Left hindlimb (tissue), 1 donor: ENCODE measurements at regions not wholly inside any gene's neighbourhood (a gene's known extent, or its start where the extent isn't known, plus 50 kb on each side); places are given as distances from the start of the nearest gene placed in this dataset.
"Not testable (repeated sequence)": the region's sequence is repeated elsewhere in the genome, so short reads cannot be mapped to it uniquely, and the experiment has no call there.

Source experiments
- DNase-seq: peaks from one replicate; pipeline ENCODE4 v3.0.0-alpha.2; 2018

DNA sequence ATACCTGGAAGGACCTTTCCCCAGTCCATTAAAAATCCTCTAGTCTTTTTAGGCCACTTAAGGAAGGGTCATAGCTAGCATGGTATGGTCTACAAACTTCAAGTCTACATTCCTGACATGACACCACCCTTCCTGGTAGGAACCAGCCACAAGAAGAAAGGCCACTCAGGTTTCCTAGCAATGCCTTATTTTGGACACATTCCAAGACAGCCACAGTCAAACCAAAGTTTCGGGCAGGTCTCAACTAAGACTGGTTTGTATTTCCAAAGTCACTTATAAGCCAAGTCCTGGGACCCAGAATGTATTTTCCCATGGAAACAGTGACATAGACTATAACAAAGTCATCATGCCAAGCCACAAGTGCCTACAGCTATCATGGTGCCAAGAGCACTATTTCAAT is 50.6 kb upstream of the SLC44A3 start:
- DNase-seq: no peak

GRCh38 chr1:94768036-94768435 is 52.1 kb upstream of the SLC44A3 start:
- DNase-seq: no peak

DNA sequence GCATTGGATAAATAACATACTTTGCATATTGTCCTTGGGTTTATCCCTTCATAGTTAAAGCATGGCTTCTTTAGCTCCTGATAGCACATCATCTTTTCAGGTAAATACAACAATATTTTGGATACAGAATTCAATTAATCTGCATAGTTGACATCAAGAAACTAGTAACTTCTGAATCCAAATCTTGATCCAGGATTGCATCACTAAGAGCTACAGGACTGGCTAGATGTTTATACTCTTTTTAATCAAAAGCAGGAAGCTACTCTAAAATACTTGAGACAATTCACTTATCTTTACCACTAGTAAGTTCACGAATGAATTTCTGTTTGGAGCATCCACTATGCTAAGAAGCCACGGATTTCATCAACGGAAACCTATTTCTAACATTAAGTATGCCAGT is 54.2 kb upstream of the SLC44A3 start:
- DNase-seq: no peak

DNA sequence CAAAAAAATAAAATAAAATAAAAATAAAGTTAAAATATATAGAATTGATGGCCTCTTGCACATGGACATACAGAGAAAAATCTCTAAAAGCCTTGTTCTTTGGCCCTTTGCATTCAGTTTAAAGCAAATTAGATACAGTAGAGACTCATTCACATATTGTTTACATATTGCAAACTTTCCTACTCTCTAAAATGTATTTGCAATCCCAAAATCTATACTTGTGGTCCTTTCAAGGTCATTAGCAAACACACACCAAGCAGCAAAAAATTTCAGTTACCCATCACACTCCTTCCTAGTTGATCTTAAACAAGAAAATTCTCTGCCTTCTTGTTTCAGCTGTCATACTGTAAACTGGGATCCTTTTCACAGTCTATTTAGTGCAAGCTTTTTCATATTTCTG is 61.0 kb upstream of the SLC44A3 start:
- DNase-seq: no peak

GRCh38 chr1:94757931-94758330 is 62.2 kb upstream of the SLC44A3 start:
- DNase-seq: peak; percentile 49

DNA sequence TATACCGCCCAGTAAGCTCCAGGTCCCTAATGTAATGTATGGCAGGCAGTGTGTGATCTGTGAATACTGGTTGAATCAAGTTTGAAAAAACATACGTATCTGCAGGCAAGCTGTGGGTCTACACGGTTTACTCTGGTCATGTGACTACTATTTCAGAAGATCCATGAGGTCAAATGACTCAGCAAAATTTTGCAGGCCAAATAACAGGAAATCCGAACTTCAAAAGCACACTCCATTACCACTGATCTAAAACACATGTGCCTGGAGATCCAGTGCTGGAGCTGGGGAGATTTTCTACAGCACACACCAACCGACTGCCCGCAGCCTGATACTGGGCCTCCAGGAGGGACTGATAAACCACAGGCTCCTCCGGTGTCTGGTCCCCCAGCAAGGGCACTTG is 64.5 kb upstream of the SLC44A3 start:
- peak; percentile 49 for DNase-seq

GRCh38 chr1:94755016-94755415 is 65.1 kb upstream of the SLC44A3 start:
- not testable (repeated sequence) for DNase-seq

GRCh38 chr1:94754570-94754969 is 65.6 kb upstream of the SLC44A3 start:
- DNase-seq: no peak

GRCh38 chr1:94754095-94754494 is 66.1 kb upstream of the SLC44A3 start:
- DNase-seq: no peak

DNA sequence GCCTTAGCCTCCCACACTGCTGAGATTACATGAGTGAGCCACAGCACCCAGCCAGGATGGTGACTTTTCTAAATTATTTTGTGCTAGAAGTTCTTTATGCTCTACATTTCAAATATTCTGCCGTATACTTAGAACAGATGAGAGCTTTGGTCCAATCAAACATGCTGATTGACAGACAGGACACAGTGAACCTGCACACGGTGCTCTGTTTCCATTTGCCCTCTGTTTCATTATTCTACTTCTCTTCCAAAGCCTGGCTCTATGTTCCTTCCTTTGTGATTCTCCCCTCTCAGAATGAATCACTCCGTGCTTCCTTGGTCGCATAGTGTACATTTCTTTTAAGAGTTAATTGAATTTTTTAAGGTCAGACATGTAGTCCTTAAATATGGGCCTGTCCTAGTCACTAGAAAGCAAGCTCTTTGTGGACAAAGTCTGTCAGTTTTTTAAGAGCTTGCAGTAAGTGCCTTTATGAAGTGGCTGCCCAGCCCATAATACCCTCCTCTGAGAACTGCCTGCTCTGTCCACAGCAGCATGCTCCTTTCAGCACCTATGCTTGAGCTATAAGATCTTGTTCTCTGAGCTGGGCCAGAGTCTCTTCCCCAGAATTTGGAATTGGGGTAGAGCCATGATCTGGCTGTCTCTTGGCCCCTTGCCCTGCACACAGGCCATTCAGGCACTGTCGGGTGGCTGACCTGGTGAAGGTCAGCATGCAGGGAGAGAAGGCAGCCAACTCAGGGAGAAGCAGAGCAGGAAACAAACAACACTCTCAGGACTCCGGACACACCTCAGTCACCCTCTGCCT is 66.8 kb upstream of the SLC44A3 start:
- no peak for DNase-seq

DNA sequence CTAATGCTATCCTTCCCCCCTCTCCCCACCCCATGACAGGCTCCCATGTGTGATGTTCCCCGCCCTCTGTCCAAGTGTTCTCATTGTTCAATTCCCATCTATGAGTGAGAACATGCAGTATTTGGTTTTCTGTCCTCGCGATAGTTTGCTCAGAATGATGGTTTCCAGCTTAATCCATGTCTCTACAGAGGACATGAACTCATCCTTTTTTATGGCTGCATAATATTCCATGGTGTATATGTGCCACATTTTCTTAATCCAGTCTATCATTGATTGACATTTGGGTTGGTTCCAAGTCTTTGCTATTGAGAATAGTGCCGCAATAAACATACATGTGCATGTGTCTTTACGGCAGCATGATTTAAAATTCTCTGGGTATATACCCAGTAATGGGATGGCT is 68.7 kb upstream of the SLC44A3 start:
- not testable (repeated sequence) for DNase-seq

- no peak for DNase-seq
Observed at GRCh38 chr1:94746635-94747525, 73.3 kb upstream of the SLC44A3 start.

DNA sequence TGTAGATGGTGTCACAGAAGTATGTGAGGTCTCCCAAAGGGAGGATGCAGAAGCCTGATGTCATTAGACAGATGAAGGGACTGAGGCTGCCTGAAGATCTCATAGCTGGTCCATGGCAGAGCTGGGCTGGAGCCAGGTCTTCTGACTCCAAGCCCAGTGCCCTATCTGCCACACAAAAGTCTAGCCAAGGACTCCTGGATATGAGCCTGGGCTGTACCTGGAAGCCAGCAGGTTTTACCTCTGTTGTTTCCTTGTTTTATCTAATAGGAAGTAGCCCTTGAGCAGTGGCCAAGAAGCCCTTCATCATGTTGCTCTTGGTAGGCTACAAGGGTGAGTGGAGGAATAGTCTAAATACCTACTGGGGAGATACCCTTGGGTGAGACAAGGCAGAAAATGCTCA is 74.4 kb upstream of the SLC44A3 start:
- DNase-seq: no peak

DNA sequence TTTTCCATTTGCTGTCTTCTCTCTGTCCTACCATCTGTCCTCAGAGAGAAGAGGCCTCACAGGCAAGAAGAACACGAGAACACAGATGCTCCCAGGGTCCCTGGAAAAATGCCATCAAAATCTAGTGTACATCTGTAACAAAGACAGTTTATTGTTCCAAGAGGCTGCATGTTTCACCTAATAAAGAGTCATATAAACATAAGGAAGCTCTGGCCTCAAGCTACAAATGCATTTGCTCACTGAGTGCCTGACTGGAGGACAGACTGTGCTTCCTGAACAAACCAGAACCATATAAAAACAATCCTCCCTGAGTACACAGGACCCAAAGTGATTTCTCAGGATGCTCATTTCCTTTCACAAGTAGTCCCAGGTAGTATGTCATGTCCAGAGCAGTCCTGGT is 76.3 kb upstream of the SLC44A3 start:
- DNase-seq: no peak

GRCh38 chr1:94741996-94742395 is 78.2 kb upstream of the SLC44A3 start:
- DNase-seq: no peak

- no peak for DNase-seq
Observed at GRCh38 chr1:94741510-94741909, 78.6 kb upstream of the SLC44A3 start.

GRCh38 chr1:94739521-94740061 is 80.6 kb upstream of the SLC44A3 start:
- DNase-seq: peak; percentile 70

GRCh38 chr1:94738371-94738770 is 81.8 kb upstream of the SLC44A3 start:
- DNase-seq: no peak

DNA sequence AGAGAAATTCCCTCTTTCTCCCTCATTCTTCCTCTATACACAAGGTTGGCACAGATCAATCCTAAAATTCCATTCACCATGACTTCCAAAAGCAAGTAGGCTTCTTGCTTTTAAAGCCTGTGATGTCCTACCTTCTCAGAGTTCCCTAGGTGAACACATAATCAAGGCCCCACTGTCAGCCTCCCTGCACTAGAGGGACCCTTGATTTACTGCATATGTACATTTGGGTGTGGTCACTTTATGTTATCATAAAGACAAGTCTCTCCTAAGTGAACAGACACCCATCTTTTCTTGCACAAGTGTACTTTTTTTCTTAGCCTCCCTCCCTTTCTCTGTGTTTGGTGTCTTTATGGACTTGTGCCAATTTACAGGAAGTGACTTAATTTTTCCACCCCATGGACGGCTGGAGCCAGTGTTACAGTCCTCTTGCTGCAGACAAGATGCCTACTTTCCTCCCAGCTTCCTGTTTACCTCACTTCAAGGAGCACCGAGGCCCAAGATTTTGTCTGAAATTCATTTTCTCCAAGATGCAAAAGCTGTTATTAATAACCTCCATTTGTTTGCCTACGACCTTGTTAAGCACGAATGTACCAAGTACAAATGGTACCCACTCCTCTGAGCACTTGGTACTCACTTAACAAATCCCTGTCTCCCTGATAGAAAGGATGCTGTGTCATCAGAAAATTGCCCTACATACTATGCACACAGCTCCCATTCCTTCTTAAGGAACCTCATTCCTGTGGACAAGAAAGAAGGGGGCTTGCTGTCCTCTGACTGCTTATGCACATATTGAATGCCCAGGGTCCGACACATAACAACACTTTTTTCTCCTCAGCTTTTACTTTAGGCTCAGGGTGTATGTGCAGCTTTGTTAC is 82.8 kb upstream of the SLC44A3 start:
- DNase-seq: no peak

GRCh38 chr1:94736549-94736948 is 83.6 kb upstream of the SLC44A3 start:
- no peak for DNase-seq

DNA sequence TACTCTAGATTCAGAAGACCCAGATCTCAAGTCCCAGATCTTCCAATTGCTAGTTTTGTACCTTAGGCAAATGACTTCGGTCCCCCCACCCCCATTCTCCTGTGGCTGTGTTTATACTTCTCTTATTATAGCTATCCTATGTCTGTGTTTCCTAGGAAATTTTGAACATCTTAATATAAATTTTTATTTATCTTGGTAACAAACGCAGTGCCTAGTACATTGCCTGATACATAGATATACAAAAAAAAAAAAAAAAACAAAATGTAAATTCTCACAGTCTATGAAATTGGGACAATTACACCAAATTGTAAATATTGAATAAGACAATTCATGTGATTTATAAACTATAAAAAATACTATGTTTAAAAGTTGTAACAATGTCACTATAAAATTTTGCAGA is 84.1 kb upstream of the SLC44A3 start:
- no peak for DNase-seq

- no peak for DNase-seq
Observed at GRCh38 chr1:94734963-94735901, 84.9 kb upstream of the SLC44A3 start.
